SK-N-SH (cell line): ENCODE measurements at regions not wholly inside any gene's neighbourhood (a gene's known extent, or its start where the extent isn't known, plus 50 kb on each side); places are given as distances from the start of the nearest gene placed in this dataset.
"Not testable (repeated sequence)": the region's sequence is repeated elsewhere in the genome, so short reads cannot be mapped to it uniquely, and the experiment has no call there.

ENCODE experiments used
- CTCF ChIP-seq: fragments of 200-600 bp; sonication (generic); IDR thresholded peaks from 2 replicates; pipeline ENCODE4 v1.6.1; 2017; ENCODE audit warnings: antibody characterized with exemption, mild to moderate bottlenecking, moderate library complexity
- GABPA ChIP-seq: IDR thresholded peaks from 2 replicates; pipeline ENCODE4 v1.4.0; 2012; ENCODE audit warnings: low read depth, mild to moderate bottlenecking
- JUND ChIP-seq: IDR thresholded peaks from 2 replicates; pipeline ENCODE4 v1.4.0; 2012
- MAX ChIP-seq: IDR thresholded peaks from 2 replicates; pipeline ENCODE4 v1.4.0; 2012; ENCODE audit warnings: low read depth
- REST ChIP-seq: IDR thresholded peaks from 2 replicates; pipeline ENCODE4 v1.6.1; 2012; ENCODE audit warnings: mild to moderate bottlenecking, low read depth, low read length, moderate library complexity
- RXRA ChIP-seq: IDR thresholded peaks from 2 replicates; pipeline ENCODE4 v1.4.0; 2012; ENCODE audit warnings: low read depth, mild to moderate bottlenecking, borderline replicate concordance
- TAF1 ChIP-seq: IDR thresholded peaks from 2 replicates; pipeline ENCODE4 v1.6.1; 2012; ENCODE audit warnings: low read depth, mild to moderate bottlenecking, low read length, moderate library complexity, borderline replicate concordance
- TCF12 ChIP-seq: IDR thresholded peaks from 2 replicates; pipeline ENCODE4 v1.4.0; 2012
- TEAD4 ChIP-seq: IDR thresholded peaks from 2 replicates; pipeline ENCODE4 v1.4.0; 2012; ENCODE audit warnings: mild to moderate bottlenecking, borderline replicate concordance; ENCODE audit not compliant: insufficient read depth
- YY1 ChIP-seq: IDR thresholded peaks from 2 replicates; pipeline ENCODE4 v1.4.0; 2012; ENCODE audit warnings: low read depth, mild to moderate bottlenecking
- ZBTB33 ChIP-seq: IDR thresholded peaks from 2 replicates; pipeline ENCODE4 v1.4.0; 2012; ENCODE audit warnings: low read depth, borderline replicate concordance

- TF ChIP-seq CTCF, REST, TCF12, ZBTB33, JUND, MAX, TAF1, GABPA, YY1, TEAD4, RXRA: not testable (repeated sequence)
Measured at GRCh38 chr1:184876015-184876414, 98.3 kb downstream of the NIBAN1 start.
